ENCODE measurements at regions not wholly inside any gene's neighbourhood (a gene's known extent, or its start where the extent isn't known, plus 50 kb on each side); places are given as distances from the start of the nearest gene placed in this dataset.
"Not testable (repeated sequence)": the region's sequence is repeated elsewhere in the genome, so short reads cannot be mapped to it uniquely, and the experiment has no call there.

GRCh38 chr6:137559521-137560183, 65.5 kb upstream of the OLIG3 start:
- not testable (repeated sequence) for TF ChIP-seq MAX (IDR thresholded peaks at IDR 0.05; ENCODE audit: low read depth); MEF2A (IDR thresholded peaks at IDR 0.05; ENCODE audit: borderline replicate concordance, low read depth); POLR2AphosphoS5 (IDR thresholded peaks at IDR 0.05; ENCODE audit: low read depth, low read length); CTCF (IDR thresholded peaks at IDR 0.05); SMC3 (IDR thresholded peaks at IDR 0.05; ENCODE audit: low read depth, low read length); FOXJ3 (CRISPR knock-in tag; IDR thresholded peaks at IDR 0.05); NFIC (IDR thresholded peaks at IDR 0.05; ENCODE audit: borderline replicate concordance); PBX3 (IDR thresholded peaks at IDR 0.05)

All from SK-N-SH (cell line).